ENCODE measurements at regions not wholly inside any gene's neighbourhood (a gene's known extent, or its start where the extent isn't known, plus 50 kb on each side); places are given as distances from the start of the nearest gene placed in this dataset.

DNA sequence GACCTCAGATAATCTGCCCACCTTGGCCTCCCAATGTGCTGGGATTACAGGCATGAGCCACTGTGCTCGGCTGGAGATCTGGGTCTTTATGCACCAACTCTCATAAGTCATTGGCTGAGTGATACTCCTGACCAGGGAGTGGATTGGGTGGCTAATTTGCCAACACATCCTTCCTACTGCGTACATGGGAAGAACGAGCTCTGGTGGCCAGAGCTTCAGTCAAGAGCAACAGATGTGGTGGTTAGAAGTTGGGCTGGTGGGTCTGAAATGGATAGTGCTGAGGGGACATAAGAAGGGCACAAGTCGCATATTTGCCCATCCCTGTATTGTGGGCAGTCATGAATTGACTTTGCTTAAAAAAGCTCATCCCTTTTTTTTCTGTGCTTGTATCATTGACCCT lies 74.1 kb upstream of the AMPD3 start:
- DNase-seq (ENCODE audit: low read depth, low spot score) (no peak), ATAC-seq (no peak)
- intact Hi-C loops (cut with micrococcal nuclease; ENCODE audit: unreplicated experiment) (no loop called here), in situ Hi-C loops (cut with HindIII; ENCODE audit: low pct_unique_long_range_greater_than_20kb, low sequenced_read_pairs) (no loop called here)
- no peaks in the 10 kb centered on the region for H3K36me3 ChIP-seq (ENCODE audit: control insufficient read depth, insufficient read depth, low read length)
- POLR2A ChIA-PET: interaction anchor here (0.7 kb wide), 1 partner anchor 371 kb away, joined by 3 read pairs; no protein-coding TSS in a partner anchor
- TF ChIP-seq, protein P1, sequence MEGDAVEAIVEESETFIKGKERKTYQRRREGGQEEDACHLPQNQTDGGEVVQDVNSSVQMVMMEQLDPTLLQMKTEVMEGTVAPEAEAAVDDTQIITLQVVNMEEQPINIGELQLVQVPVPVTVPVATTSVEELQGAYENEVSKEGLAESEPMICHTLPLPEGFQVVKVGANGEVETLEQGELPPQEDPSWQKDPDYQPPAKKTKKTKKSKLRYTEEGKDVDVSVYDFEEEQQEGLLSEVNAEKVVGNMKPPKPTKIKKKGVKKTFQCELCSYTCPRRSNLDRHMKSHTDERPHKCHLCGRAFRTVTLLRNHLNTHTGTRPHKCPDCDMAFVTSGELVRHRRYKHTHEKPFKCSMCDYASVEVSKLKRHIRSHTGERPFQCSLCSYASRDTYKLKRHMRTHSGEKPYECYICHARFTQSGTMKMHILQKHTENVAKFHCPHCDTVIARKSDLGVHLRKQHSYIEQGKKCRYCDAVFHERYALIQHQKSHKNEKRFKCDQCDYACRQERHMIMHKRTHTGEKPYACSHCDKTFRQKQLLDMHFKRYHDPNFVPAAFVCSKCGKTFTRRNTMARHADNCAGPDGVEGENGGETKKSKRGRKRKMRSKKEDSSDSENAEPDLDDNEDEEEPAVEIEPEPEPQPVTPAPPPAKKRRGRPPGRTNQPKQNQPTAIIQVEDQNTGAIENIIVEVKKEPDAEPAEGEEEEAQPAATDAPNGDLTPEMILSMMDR (IDR thresholded peaks at IDR 0.05): no peak
- TF ChIP-seq, protein P2, sequence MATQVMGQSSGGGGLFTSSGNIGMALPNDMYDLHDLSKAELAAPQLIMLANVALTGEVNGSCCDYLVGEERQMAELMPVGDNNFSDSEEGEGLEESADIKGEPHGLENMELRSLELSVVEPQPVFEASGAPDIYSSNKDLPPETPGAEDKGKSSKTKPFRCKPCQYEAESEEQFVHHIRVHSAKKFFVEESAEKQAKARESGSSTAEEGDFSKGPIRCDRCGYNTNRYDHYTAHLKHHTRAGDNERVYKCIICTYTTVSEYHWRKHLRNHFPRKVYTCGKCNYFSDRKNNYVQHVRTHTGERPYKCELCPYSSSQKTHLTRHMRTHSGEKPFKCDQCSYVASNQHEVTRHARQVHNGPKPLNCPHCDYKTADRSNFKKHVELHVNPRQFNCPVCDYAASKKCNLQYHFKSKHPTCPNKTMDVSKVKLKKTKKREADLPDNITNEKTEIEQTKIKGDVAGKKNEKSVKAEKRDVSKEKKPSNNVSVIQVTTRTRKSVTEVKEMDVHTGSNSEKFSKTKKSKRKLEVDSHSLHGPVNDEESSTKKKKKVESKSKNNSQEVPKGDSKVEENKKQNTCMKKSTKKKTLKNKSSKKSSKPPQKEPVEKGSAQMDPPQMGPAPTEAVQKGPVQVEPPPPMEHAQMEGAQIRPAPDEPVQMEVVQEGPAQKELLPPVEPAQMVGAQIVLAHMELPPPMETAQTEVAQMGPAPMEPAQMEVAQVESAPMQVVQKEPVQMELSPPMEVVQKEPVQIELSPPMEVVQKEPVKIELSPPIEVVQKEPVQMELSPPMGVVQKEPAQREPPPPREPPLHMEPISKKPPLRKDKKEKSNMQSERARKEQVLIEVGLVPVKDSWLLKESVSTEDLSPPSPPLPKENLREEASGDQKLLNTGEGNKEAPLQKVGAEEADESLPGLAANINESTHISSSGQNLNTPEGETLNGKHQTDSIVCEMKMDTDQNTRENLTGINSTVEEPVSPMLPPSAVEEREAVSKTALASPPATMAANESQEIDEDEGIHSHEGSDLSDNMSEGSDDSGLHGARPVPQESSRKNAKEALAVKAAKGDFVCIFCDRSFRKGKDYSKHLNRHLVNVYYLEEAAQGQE (IDR thresholded peaks at IDR 0.05; ENCODE audit: insufficient read depth in 1 of 2, low read depth in 2 of 2, low read length in 1 of 2): no peak
- no peak for TF ChIP-seq TCF7L2 (IDR thresholded peaks at IDR 0.05; ENCODE audit: low read depth, low read length)
- TF ChIP-seq SIN3A (IDR thresholded peaks at IDR 0.05; ENCODE audit: borderline replicate concordance, insufficient read depth, low read depth, low read length): no peak
- TF ChIP-seq POLR2AphosphoS5 (IDR thresholded peaks at IDR 0.05; ENCODE audit: low read depth, low read length): no peak
- CTCF ChIA-PET: interaction anchor here (1.7 kb wide), 1 partner anchor 14 kb away, joined by 9 read pairs; no protein-coding TSS in a partner anchor
- BruUV-seq (replicated peaks): no TSS peak
- H3K27me3 ChIP-seq (ENCODE audit: control insufficient read depth, insufficient read depth, low read length): no peaks in the 10 kb centered on the region; the same call in 1 of the 2 replicates
- no peaks in the 10 kb centered on the region for H3K9me3 ChIP-seq (ENCODE audit: control insufficient read depth, insufficient read depth, low read depth, low read length)
- H3K27ac ChIP-seq (ENCODE audit: low read length): no peak overlapping the region
- no peak overlapping the region for H3K4me3 ChIP-seq (ENCODE audit: low read depth in 2 of 2, low read length in 2 of 2)
- no peaks in the 10 kb centered on the region for H3K4me1 ChIP-seq (ENCODE audit: control insufficient read depth, insufficient read depth, low read length)

DNA sequence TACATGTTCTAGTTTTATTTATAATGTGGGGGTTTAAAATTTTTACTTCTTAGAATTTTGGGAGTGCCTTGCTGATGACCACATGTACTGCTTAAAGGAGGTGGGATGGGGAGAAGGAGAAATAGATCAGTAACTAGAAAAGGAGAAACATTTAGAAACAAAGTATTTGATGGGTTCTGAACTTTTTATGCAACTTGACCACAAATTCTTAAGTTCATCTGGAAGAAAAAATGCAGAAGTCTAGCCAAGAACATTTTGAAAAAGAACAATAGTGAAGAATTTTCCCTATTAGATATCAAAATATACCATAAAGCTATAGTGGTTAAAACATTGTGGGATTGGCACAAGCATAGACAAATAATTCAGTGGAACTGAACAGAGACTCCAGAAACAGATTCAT lies 73.3 kb upstream of the AMPD3 start:
- TF ChIP-seq SIN3A (IDR thresholded peaks at IDR 0.05; ENCODE audit: borderline replicate concordance, insufficient read depth, low read depth, low read length) (no peak), POLR2AphosphoS5 (IDR thresholded peaks at IDR 0.05; ENCODE audit: low read depth, low read length) (no peak), TCF7L2 (IDR thresholded peaks at IDR 0.05; ENCODE audit: low read depth, low read length) (no peak)
- no peaks in the 10 kb centered on the region for H3K4me1 ChIP-seq (ENCODE audit: control insufficient read depth, insufficient read depth, low read length)
- ATAC-seq (no peak), DNase-seq (ENCODE audit: low read depth, low spot score) (no peak)
- H3K27ac ChIP-seq (ENCODE audit: low read length): no peak overlapping the region
- intact Hi-C loops (cut with micrococcal nuclease; ENCODE audit: unreplicated experiment): no loop called here
- H3K27me3 ChIP-seq (ENCODE audit: control insufficient read depth, insufficient read depth, low read length): no peaks in the 10 kb centered on the region; the same call in 1 of the 2 replicates
- ChIA-PET POLR2A (interaction anchor here (0.6 to 0.7 kb wide), 2 partner anchors 24 to 370 kb away, joined by 3 to 13 read pairs; no protein-coding TSS in a partner anchor), CTCF (interaction anchor here (1.7 kb wide), 1 partner anchor 15 kb away, joined by 9 read pairs; no protein-coding TSS in a partner anchor)
- H3K4me3 ChIP-seq (ENCODE audit: low read depth in 2 of 2, low read length in 2 of 2): no peak overlapping the region
- no peaks in the 10 kb centered on the region for H3K9me3 ChIP-seq (ENCODE audit: control insufficient read depth, insufficient read depth, low read depth, low read length)
- BruUV-seq (replicated peaks): no TSS peak
- in situ Hi-C loops (cut with HindIII; ENCODE audit: low pct_unique_long_range_greater_than_20kb, low sequenced_read_pairs): no loop called here
- H3K36me3 ChIP-seq (ENCODE audit: control insufficient read depth, insufficient read depth, low read length): no peaks in the 10 kb centered on the region

DNA sequence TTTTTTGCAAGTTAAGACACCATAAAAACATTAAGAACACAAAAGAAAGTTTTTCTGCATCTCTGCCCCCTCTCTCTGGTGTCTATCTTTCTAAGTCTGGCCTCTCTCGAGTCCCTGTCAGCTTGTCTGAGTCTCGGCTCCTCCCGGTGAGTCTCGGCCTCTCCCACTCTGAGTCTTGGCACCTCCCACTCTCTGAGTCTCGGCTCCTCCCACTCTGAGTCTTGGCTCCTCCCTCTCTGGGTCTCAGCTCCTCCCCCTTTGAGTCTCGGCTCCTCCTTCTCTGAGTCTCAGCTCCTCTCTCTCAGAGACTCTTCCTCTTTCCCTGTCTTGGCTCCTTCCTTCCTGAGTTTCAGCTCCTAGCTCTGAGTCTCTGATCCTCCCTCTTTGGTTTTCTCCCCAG lies 72.5 kb upstream of the AMPD3 start:
- no peak for DNase-seq (ENCODE audit: low read depth, low spot score)
- POLR2A ChIA-PET: interaction anchor here (0.7 kb wide), 1 partner anchor 281 kb away, joined by 4 read pairs; no protein-coding TSS in a partner anchor
- Histone ChIP-seq H3K36me3 (ENCODE audit: control insufficient read depth, insufficient read depth, low read length) (no peaks in the 10 kb centered on the region), H3K9me3 (ENCODE audit: control insufficient read depth, insufficient read depth, low read depth, low read length) (no peaks in the 10 kb centered on the region), H3K4me3 (ENCODE audit: low read depth in 2 of 2, low read length in 2 of 2) (no peak overlapping the region), H3K27ac (ENCODE audit: low read length) (no peak overlapping the region), H3K4me1 (ENCODE audit: control insufficient read depth, insufficient read depth, low read length) (no peaks in the 10 kb centered on the region), H3K27me3 (ENCODE audit: control insufficient read depth, insufficient read depth, low read length) (no peaks in the 10 kb centered on the region; the same call in 1 of the 2 replicates)
- TF ChIP-seq, protein P2 (IDR thresholded peaks at IDR 0.05; ENCODE audit: insufficient read depth in 1 of 2, low read depth in 2 of 2, low read length in 1 of 2): no peak
- TF ChIP-seq SIN3A (IDR thresholded peaks at IDR 0.05; ENCODE audit: borderline replicate concordance, insufficient read depth, low read depth, low read length) (no peak), POLR2AphosphoS5 (IDR thresholded peaks at IDR 0.05; ENCODE audit: low read depth, low read length) (no peak), TCF7L2 (IDR thresholded peaks at IDR 0.05; ENCODE audit: low read depth, low read length) (no peak)
- TF ChIP-seq, protein P1 (IDR thresholded peaks at IDR 0.05): no peak
- CTCF ChIA-PET: interaction anchor here (0.7 kb wide), 1 partner anchor 791 kb away, joined by 3 read pairs; no protein-coding TSS in a partner anchor
- BruUV-seq (replicated peaks): no TSS peak
- peak; percentile 80 for ATAC-seq
- intact Hi-C loops (cut with micrococcal nuclease; ENCODE audit: unreplicated experiment) (no loop called here), in situ Hi-C loops (cut with HindIII; ENCODE audit: low pct_unique_long_range_greater_than_20kb, low sequenced_read_pairs) (no loop called here)
